ENCODE measurements at regions not wholly inside any gene's neighbourhood (a gene's known extent, or its start where the extent isn't known, plus 50 kb on each side); places are given as distances from the start of the nearest gene placed in this dataset.

DNA sequence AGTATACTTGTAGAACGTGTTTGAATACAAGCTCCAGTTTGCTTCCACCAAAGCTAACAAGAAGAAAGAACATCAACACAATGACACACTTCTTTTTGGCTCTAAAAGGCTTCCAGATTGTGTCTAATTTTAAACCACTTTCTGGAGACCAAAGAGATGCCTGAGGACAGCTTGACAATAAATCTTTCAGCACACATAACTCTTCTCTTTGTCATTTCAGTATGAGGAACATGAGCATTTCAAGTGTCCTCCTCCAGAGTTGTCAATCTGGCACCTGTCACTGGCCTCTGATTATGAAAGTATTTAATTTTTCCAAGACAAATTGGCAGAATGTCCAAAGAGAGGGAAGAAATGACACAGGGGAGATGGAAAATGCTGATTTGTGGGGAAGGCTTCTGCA, 79.0 kb upstream of the TLR4 start:
- no peak overlapping the region for H2BK15ac ChIP-seq (ENCODE audit: low read length)
- ChIA-PET POLR2A (ENCODE audit: partially characterized antibody) (no interaction called here), CTCF (ENCODE audit: partially characterized antibody) (interaction anchor here (1.4 kb wide), 1 partner anchor 10 kb away, joined by 3 read pairs; no protein-coding TSS in a partner anchor)
- H3K27ac ChIP-seq (ENCODE audit: low read depth, low read length) = no peak overlapping the region
- H2BK12ac ChIP-seq (ENCODE audit: low read depth, low read length) = no peak overlapping the region
- no peaks in the 10 kb centered on the region for H4K20me1 ChIP-seq (replicated peaks in 1 of 2; ENCODE audit: control insufficient read depth in 1 of 2, insufficient read depth in 2 of 2, low read length in 2 of 2)
- H3K14ac ChIP-seq (ENCODE audit: insufficient read length) = no peak overlapping the region
- no peak overlapping the region for H2BK120ac ChIP-seq (replicated peaks; ENCODE audit: low read depth, low read length)
- no peak overlapping the region for H2AFZ ChIP-seq (ENCODE audit: low read length)
- no peaks in the 10 kb centered on the region for H3K27me3 ChIP-seq (replicated peaks in 1 of 4; ENCODE audit: control insufficient read depth in 3 of 4, extremely low read depth in 1 of 4, insufficient read depth in 3 of 4, low read length in 3 of 4)
- 100% methylated on average over 1 of the region's 1 CpG; no CpG with 5 or more reads in 1 of the 2 experiments for WGBS, 2 experiments (ENCODE audit: extremely low coverage in 1 of 2, insufficient coverage in 1 of 2, insufficient read length in 1 of 2, insufficient replicate concordance in 2 of 2, low coverage in 1 of 2, low lambda C conversion rate in 2 of 2, missing lambda C conversion rate in 1 of 2)
- no peak overlapping the region for H2BK5ac ChIP-seq (ENCODE audit: low read depth, low read length)
- FAIRE-seq = no peak
- no peak overlapping the region for H3K9ac ChIP-seq (replicated peaks in 1 of 4; ENCODE audit: extremely low read depth in 1 of 4, low read depth in 3 of 4, low read length in 3 of 4)
- no peak overlapping the region for H3K56ac ChIP-seq (replicated peaks; ENCODE audit: insufficient read length, low read depth, low read length)
- no peak overlapping the region for H3K4ac ChIP-seq (replicated peaks; ENCODE audit: insufficient read length, low read depth, low read length)
- no peak overlapping the region for H2BK20ac ChIP-seq (ENCODE audit: low read length)
- no peak overlapping the region for H3K23ac ChIP-seq (ENCODE audit: insufficient read length)
- H3K79me1 ChIP-seq (ENCODE audit: low read depth, low read length) = no peaks in the 10 kb centered on the region
- H4K5ac ChIP-seq (ENCODE audit: insufficient read length, low read depth, low read length) = no peak overlapping the region
- H4K8ac ChIP-seq (ENCODE audit: extremely low read depth, insufficient read depth, low read length) = no peak overlapping the region
- no peaks in the 10 kb centered on the region for H3K4me1 ChIP-seq (replicated peaks in 1 of 4; ENCODE audit: control insufficient read depth in 3 of 4, insufficient read depth in 4 of 4, low read length in 3 of 4)
- no peak overlapping the region for H3K4me2 ChIP-seq (ENCODE audit: insufficient read depth in 1 of 2, low read depth in 2 of 2, low read length in 2 of 2)
- no peak overlapping the region for H3K18ac ChIP-seq (ENCODE audit: extremely low read depth, low read length)
- DNase-seq (ENCODE audit: low read depth in 1 of 2, low spot score in 2 of 2) = no peak
- no peaks in the 10 kb centered on the region for H3K36me3 ChIP-seq (ENCODE audit: control insufficient read depth in 2 of 4, insufficient read depth in 4 of 4, low read length in 3 of 4)
- no peak overlapping the region for H3K4me3 ChIP-seq (ENCODE audit: extremely low read depth in 1 of 4, insufficient read depth in 2 of 4, low read depth in 3 of 4, low read length in 4 of 4)
- H4K91ac ChIP-seq (replicated peaks; ENCODE audit: insufficient read length, low read length) = no peak overlapping the region
- TF ChIP-seq FOSL1 (IDR thresholded peaks at IDR 0.05; ENCODE audit: insufficient read depth, low read depth, low read length) (no peak), POLR2AphosphoS5 (IDR thresholded peaks at IDR 0.05; ENCODE audit: low read depth, low read length) (no peak), TBP (IDR thresholded peaks at IDR 0.05; ENCODE audit: low read depth, low read length) (no peak), SIRT6 (IDR thresholded peaks at IDR 0.05; ENCODE audit: low read length) (no peak), EZH2 (IDR thresholded peaks at IDR 0.05; ENCODE audit: low read depth, low read length, severe bottlenecking) (no peak), ASH2L (IDR thresholded peaks at IDR 0.05; ENCODE audit: low read length) (no peak)
- TF ChIP-seq, protein P1, sequence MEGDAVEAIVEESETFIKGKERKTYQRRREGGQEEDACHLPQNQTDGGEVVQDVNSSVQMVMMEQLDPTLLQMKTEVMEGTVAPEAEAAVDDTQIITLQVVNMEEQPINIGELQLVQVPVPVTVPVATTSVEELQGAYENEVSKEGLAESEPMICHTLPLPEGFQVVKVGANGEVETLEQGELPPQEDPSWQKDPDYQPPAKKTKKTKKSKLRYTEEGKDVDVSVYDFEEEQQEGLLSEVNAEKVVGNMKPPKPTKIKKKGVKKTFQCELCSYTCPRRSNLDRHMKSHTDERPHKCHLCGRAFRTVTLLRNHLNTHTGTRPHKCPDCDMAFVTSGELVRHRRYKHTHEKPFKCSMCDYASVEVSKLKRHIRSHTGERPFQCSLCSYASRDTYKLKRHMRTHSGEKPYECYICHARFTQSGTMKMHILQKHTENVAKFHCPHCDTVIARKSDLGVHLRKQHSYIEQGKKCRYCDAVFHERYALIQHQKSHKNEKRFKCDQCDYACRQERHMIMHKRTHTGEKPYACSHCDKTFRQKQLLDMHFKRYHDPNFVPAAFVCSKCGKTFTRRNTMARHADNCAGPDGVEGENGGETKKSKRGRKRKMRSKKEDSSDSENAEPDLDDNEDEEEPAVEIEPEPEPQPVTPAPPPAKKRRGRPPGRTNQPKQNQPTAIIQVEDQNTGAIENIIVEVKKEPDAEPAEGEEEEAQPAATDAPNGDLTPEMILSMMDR (IDR thresholded peaks at IDR 0.05; ENCODE audit: control extremely low read depth in 1 of 3, insufficient read depth in 1 of 3, low read depth in 1 of 3, low read length in 3 of 3) = no peak
- no peak overlapping the region for H2AK5ac ChIP-seq (ENCODE audit: low read depth, low read length)
- H3K23me2 ChIP-seq (ENCODE audit: low read depth, low read length) = no peaks in the 10 kb centered on the region
- H3K79me2 ChIP-seq (ENCODE audit: control insufficient read depth in 1 of 2, insufficient read depth in 2 of 2, low read length in 2 of 2) = no peaks in the 10 kb centered on the region
- H3K9me3 ChIP-seq (ENCODE audit: insufficient read depth in 2 of 2, low read depth in 1 of 2, low read length in 1 of 2) = peaks cover 7 to 10% of the 10 kb centered on the region in 2 experiments; a peak in 3 of 4 replicates
